NCI-H82 treated with DMSO at 0.1 percent for 48 hours (cell line): ENCODE measurements at regions not wholly inside any gene's neighbourhood (a gene's known extent, or its start where the extent isn't known, plus 50 kb on each side); places are given as distances from the start of the nearest gene placed in this dataset.

Experiments used
- DNase-seq: peaks from one replicate; lab custom pipeline; 2025; ENCODE audit not compliant: unreplicated experiment; lab: John Stamatoyannopoulos, UW

DNA sequence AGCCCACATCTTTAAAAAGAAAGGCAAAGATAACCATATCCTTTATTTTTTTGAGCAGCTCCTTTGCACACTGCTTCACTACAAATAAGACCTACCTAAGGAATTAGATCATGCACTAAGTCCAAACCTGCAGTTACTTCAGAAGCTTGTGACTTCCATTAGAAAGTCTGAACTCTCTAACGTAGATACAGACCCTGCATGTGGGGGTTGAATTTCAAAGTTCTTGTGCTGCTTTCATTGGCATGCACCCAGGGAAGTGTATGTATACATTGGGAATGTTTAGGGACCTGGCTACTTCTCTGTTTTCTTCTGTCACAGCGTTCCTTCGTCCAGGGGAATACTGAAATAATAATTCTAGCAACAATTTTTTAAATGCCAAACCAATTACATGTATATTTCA lies 185.2 kb upstream of the IL12A start:
- DNase-seq: no peak

DNA sequence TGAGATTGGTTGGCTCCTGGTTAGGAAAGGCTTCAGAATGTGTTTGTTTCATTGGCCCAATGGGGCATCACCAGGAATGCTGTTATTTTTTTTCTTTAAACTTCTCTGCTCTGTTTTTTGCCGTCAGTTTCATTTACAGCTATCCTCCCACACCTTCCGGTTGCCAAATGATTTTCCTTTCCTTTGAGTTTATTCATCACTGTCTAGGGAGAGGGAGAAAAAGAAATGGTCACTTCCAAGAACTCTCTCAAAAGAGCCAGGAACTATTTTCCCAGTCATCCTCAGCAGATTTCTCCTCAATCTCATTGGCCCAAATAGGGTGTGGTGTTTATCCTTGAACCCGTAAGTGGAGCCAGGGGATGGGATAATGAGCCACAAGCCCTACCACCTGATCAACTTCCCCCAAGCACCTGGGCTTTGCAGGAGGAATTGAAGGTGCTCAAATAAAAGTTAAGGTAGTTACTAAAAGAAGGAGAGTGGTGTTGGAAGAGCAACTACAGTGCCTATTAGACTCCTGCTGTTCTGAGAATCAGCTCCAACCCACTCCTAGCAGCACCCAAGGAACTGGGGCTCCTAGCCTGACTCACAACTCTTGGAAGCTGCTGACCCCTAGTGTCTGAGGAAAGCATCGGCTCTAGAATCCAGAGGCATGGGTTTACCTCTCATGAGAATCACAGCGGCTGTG lies 183.8 kb upstream of the IL12A start:
- peak; percentile 71 for DNase-seq

DNA sequence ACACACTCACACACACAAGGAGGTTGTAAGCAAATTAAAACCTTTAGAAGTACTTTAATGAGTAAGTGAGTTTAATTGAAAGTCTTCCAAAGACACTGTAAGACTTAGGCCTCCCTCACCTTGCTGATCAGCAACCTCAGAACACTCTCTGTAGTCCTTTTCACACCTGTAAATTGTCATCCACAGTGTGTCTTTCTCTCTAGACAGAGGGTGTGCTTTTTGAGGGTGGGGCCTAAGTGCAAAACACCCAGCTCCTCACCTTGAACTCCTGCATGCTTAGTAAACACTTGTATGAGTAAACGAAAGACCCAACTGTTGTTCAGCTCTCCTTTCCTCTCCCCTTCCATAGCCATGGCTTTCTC lies 183.2 kb upstream of the IL12A start:
- no peak for DNase-seq

GRCh38 chr3:159806412-159806811 lies 182.2 kb upstream of the IL12A start:
- no peak for DNase-seq

DNA sequence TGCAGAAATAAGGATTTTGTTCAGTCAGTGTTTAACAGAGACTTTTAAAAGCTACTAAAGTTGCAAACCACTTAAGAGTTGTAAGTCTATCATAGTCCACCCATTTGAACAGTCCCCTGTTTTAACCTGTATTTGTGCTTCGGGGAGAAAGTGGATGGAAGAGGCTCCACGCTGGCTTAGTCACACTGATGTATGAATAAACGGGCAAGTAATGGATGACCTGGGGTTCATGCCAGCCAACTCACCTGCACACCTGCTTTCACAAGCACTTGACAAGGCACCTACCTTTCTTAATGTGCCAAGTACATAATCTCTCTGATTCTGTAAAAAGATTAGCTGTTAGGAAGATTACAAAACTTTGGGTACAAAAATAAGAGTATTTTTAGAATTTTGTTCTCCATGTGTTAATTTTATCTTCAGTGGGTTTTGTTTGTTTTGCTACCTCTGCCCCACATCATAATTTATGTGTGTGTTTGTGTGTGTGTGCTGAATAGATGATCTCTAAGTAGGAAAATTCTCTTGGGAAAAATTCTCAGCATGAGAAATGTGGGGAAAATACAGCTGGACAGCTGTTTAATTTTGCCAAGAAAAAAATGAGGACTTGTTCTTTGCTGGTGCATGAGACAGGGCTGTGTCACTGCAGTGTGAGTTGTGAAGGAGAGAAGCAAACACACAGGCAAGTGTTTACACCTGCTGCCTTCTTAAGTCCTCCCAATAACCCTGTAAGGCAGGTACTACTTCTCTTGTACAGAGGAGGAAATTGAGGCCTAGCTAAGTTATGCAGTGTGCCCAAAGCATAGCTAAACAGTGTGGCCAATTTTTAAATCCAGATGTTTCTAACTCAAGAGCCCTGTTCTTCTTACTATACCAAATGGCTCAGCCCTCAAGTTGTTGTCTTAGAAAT lies 181.2 kb upstream of the IL12A start:
- no peak for DNase-seq

- DNase-seq: no peak
These were observed 174.7 kb upstream of the IL12A start for GRCh38 chr3:159813822-159814531.

GRCh38 chr3:159816512-159816911 lies 172.1 kb upstream of the IL12A start:
- DNase-seq: no peak

GRCh38 chr3:159817126-159817525 lies 171.5 kb upstream of the IL12A start:
- DNase-seq: no peak

DNA sequence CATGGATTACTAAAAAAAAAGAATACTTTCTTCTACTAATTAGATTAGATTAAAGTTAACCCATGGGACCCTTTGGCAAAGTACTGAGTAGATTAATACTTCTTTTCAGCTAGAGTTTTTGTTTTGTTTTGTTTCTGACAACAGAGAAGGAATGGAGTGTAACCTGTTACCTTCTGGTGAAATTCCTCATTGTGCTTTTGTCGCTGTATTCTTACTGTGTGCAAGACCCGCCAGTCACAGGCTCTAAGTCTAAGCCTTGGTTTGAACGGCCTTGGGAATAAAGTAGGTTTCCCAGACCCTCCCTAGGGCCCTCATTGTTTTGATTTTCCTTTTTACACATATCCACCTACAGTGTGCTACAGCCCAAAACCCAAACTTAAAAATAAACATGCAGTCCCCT lies 171.1 kb upstream of the IL12A start:
- DNase-seq: no peak

DNA sequence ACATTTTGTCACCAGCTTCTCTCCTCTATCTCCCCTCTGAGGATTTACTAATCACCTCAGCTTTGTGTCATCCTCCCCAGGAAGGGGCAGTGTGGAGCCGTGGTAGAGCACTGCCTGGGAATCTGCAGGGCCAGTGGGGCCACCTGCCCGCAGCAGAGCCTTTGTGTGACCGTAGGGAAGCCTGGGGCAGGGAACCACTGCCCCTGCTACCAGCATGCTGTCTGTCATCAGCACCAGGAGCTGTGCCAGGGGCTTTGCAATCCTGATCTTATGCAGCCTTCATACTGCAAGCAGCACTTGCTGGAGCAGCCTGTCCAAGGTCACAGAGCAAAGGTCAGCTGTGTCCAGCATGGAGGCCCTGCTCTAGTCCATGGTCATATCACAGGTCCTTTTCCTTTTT lies 170.2 kb upstream of the IL12A start:
- no peak for DNase-seq

- DNase-seq: no peak
These were observed 169.6 kb upstream of the IL12A start for GRCh38 chr3:159818997-159819500.

DNA sequence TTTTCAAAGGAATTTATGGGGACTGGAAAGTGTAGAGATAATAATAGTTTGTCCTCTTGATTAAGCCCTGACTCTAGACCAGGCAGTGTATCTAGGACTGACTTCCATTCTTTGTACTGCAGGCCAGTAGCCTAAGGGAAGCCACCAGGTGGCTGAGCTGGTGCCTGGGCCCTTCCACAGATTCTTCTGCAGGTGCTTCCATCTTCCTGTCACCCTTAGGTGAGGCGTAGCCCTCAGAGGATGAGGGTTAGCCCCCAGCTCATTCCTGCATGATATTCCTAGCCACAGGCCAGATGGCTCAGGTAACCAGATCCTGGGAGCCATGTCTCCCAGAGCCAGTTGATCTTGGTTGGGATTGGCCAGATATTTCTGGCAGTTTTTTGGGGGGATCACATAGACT lies 169.0 kb upstream of the IL12A start:
- no peak for DNase-seq

- DNase-seq: no peak
These were observed 167.5 kb upstream of the IL12A start for GRCh38 chr3:159821110-159821509.

DNA sequence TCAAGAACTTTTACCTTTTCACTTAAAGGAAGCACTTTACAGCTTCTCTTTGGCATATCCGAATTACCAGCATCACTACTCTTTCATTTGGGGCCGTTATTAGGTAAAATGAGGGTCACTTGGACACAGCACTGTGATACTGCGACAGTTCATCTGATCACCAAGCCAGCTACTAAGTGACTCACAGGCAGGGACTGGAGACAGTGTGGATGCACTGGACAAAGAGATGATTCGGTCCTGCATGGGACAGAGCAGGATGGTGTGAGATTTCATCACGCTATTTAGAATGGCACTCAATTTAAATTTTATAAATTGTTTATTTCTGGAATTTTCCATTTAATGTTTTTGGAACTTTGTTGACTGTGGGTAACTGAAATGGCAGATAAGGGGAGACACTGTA lies 166.9 kb upstream of the IL12A start:
- DNase-seq: no peak

GRCh38 chr3:159823780-159824179 lies 164.9 kb upstream of the IL12A start:
- DNase-seq: no peak

DNA sequence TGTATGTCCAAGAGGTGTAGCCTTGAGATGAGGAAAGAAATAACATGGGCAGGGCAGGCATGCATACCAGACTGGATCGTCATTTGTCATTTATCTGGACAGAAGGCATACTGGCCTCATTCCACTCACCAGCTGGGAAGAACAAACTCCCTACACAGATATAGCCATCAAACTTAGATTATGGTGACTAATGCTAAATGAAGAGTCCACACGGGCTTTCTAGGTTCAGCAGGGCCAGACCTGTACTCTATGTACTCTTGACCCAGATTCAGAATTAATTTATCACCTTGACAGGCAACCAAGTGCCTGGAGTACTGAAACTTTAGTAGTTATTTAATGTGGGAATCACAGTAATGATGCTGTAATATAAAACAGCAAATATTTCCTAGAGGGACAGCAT lies 164.3 kb upstream of the IL12A start:
- no peak for DNase-seq

GRCh38 chr3:159825216-159825854 lies 163.3 kb upstream of the IL12A start:
- DNase-seq: no peak

DNA sequence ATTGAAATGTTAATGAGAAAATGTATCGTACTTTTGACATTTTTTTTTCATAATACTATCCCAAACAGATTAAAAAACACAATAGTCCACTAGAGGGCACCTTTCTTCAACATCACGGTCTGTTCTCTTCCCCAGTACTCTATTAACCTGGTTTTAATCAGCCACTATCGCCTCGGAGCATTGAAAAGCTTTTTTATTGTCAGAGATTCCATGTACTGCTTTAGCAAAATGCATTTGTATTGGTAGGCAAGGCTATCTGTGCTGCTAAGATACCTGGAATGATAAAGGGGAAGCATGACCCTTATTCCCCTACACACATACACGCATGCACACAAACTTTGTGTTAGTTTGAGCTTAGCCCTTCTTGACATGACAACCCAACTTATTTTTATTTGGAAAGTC lies 160.1 kb upstream of the IL12A start:
- peak; percentile 64 for DNase-seq

DNA sequence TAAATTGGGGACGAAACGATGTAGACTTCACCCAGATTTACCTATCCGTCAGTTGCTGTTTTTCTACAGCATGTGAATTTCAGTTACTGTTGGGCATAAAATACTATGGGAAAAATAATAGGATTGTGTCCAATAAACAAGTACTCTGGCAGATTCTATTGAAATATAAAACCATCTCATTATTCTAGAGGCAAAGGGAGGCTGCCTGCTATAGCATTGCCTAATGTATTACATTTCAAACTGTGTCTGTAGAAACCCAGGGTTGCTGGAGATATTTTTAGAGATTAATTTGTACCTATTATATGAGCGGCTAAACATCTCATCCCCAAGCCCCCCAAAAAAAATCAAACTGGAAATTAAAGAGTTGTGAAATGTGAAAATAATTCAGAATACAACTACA lies 159.6 kb upstream of the IL12A start:
- DNase-seq: no peak

DNA sequence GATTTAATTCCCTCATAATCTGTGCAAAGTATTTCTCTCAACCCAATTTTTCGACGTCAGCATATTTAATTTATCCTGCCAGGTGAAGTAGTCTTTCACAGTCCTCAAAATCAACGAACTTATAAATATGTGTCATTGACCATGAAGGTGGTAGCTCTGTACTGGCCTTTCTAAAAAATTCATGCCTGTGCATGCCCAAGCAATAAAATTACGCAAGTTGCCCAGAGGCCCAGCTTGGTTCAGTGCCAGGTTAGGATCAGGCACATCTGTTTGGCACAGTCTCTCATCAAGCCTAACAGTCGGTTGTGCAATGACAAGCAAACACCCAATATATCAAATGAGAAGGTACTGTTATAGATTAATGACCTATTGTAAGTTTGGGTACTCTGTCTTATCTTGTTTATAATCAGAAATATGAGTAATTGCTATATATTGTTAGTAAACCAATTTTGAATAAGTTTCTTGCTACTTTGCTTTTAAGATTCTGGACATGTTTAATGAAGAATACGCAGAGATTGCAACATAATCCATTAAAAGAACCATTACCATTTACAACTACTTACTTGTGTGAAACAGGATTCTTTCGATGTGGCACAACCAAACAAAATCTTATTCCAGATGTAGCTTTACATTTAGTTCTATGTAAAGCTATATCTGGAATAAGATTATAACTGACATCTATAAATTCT lies 159.0 kb upstream of the IL12A start:
- no peak for DNase-seq
